GM21447 (cell line): ENCODE measurements at regions not wholly inside any gene's neighbourhood (a gene's known extent, or its start where the extent isn't known, plus 50 kb on each side); places are given as distances from the start of the nearest gene placed in this dataset.

Experiments used
- ATAC-seq: cut with Tn5 transposase; IDR thresholded peaks from one replicate; pipeline ENCODE4 v1.9.1; 2021; ENCODE audit not compliant: unreplicated experiment

GRCh38 chr18:77897606-77898005, 648.0 kb downstream of the GALR1 start:
- ATAC-seq: no peak

GRCh38 chr18:77899972-77900754, 650.5 kb downstream of the GALR1 start:
- peak; percentile 99 for ATAC-seq

DNA sequence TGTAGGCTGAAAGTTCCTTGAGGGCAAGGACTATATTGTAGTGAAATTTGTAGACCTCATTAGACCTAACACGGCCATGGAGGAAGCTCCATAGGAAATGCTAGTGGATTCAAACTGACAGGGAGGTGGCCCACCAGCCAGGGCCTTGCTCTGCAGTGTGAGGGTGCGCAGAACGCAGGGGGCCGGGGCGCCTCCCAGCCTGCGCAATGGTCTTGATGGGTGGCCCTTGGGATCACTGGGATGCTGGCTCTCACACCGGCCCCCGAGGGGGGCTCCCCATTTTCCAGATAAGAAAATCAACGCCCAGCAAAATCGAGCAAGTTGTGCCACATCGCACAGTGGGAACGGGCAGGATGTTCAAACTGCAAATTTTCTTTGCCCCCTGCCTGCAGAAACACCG, 655.4 kb downstream of the GALR1 start:
- ATAC-seq: no peak

DNA sequence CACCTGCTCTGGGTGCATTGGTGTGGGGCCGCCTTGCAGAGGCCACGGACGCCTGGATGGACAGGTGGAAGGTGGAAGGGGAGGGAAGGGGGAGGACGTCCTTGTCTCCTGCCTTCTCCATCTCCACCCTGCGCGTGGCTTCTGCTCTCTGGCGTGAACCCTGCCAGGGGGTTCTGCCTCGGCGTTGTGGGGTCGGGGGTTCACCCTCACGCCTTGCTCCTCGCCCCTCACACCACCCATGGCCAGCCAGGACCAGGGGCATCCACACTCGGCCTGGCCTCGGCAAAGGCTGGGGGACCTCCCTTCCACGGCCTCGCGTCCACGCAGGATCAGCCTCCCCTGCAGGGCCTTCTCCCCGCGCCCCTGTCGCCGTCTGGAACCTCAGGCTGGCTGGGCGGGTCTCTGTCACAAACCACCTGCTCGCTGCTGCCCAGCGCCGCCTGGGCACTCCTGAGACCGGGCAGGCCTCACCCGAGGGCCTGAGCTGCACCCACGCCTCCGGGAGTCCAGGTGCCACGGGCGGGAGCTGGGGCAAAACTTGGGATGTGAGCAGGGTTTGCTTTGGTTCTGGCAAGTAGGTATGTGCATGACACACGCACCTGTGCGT, 655.9 kb downstream of the GALR1 start:
- ATAC-seq: no peak

GRCh38 chr18:77906103-77906892, 656.6 kb downstream of the GALR1 start:
- ATAC-seq: no peak

- no peak for ATAC-seq
Observed at GRCh38 chr18:77910347-77910746, 660.7 kb downstream of the GALR1 start.

- no peak for ATAC-seq
Observed at GRCh38 chr18:77911971-77912605, 662.4 kb downstream of the GALR1 start.

DNA sequence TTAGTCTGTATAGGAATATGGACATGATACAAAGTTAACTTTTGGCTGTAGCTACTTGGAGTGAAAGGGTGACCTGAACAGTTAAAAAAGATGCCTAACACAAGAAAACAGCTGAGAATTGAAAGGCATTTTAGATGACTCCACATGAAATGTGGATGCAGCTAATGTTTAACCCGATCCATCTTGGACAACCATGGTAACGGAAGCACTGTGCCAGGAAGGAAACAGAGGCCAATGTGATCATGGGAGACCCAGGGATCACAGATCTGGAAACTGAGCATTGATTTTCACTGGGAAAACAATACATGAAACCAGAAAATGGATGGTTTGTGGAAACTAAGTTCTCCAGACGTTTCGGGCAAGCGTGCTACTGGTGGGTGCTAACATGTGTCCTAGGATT, 669.1 kb downstream of the GALR1 start:
- no peak for ATAC-seq

GRCh38 chr18:77919923-77920322, 670.3 kb downstream of the GALR1 start:
- no peak for ATAC-seq

DNA sequence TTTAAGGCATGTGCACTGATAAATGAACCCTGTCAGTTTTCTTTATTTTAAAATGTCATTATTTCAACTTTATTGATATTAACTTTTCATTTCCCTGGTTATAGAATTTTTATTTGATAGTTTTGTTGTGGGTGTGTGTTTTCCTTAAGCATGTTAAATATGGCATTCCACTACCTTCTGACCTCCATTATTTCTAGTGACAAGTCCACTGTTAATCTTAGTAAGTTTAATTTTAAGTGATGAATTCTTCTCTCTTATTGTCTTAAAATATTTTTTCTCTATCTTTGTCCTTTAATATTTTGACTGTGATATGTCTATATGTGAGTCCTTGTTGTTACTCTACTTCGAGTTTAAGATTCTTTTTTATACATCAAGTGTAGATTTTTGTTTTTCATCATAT, 685.7 kb downstream of the GALR1 start:
- no peak for ATAC-seq

- no peak for ATAC-seq
Observed at GRCh38 chr18:77940566-77940965, 690.9 kb downstream of the GALR1 start.

DNA sequence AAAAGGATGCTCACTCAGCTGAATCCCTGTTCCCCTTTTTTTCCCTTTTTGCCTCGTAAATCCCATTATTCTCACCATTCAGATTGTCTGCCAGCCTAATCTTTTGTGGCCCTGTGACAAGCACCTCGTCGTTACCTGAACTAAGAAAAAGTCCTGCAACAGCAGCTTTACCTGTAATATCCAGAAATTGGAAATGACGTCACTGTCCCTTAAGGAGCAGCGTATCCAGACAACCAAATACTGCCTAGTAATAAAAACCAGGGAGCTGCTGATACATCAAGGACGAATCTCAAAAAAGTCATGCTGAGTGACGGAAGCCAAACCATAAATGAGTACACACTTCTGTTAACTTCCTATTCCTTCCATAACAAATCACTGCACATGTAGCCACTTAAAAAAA, 694.9 kb downstream of the GALR1 start:
- ATAC-seq: no peak

DNA sequence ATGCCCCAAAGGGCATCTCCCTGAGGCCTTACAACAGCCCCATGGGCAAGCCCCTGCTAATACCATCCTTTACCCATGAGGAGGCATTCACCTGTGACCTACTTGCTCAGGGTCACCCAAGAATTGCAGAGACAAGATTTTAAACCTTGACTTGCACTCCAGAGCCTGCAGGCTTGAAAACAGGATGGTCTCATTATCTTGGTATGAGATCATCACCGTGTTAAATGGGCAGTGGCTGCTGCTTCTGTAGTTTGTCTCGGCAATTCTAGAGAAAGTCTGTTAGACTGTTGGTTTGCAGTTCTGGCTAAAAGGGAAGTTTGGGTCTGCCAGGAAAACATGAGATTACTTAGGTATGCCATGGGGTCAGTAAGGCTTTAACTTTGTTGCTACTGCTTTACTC, 698.9 kb downstream of the GALR1 start:
- ATAC-seq: no peak

DNA sequence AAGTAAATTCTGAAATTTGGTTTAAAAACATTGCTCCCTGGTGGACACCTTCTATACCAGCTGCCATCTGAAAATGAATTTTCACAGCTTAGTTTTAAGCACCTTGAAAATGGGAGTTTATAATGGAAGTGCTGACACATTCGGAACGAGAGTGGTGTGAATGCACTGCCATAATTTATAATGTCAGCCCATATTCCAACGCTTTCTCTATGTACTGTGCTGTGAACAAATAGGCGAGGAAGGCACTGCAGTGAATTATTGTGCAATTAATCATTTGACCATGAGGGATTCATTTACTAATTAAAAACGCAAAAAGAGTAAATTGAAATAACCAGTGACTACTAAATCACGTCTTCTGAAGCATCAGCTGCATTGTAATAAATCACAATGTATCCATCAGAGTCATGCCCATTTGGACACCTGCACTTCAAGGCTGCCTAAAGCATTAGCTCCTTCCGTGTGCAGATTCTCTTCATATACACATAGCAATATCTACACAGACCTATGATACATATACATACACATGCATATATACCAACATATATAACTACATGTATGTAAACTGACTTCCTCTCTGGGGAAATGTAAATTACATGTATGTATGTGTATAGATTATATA, 699.8 kb downstream of the GALR1 start:
- ATAC-seq: no peak

- ATAC-seq: no peak
Observed at GRCh38 chr18:77959248-77959647, 709.6 kb downstream of the GALR1 start.

DNA sequence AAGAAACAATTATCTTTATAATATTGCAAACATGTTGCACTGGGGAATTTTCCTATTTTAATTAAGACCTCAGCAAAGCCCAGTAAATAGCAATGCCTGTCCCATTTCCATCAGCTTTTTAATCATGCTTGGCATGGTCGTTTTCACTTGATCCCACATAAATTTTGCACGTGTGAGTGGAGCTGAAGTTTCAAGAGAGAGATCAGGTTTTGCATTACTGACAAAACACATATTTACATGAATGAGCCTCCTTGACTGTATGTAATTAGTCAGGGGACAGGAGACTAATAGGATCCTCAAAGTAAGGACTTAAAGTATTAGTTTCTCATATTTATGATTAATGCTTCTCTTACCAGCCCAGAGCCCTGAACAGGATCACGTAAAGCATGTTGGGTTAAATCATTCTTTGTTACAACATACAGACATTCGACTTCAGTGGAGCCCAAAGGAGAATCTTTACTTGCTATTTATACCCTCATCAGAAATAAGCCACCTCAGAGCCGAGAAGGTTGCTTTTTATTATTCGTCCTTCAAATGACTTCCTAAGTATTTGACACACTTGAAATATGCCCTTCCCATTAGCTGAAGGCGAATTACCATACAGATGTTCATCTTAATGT, 711.3 kb downstream of the GALR1 start:
- ATAC-seq: no peak

DNA sequence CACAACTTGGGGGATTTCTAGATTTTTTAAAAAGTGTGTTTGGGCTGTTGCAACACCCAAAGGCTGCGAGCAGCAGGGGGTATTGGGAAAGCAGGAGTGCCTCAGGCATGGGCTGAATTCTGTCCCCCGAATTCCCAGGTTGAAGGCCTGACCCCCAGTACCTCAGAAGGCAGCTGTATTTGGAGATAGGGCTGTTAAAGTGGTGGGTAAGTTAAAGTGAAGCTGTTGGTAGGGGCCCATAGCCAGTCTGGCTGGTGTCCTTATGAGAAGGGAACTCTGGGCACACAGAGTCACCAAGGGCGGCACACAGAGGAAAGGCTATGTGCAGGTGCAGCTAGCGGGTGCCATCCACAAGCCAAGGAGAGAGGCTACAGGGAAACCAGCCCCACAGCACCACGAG, 717.4 kb downstream of the GALR1 start:
- ATAC-seq: no peak

DNA sequence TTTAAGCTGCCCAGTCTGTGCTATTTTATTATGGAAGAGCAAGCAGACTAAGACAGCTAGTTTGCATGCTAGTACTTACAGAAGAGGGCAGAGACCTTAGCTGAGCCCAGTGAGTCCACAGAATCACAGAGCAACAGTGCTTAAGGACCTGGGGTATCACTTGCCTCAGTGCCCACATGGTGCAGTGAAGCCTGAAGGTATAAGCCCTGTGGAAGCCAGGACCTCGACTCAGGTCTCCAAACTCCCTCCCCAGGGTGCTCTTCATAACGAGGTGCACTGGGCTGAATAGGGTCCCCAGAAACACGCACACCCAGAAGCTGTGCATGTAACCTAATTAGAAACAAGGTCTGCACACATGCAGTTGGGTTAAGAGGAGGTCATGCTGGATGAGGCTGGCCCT, 718.1 kb downstream of the GALR1 start:
- ATAC-seq: no peak

DNA sequence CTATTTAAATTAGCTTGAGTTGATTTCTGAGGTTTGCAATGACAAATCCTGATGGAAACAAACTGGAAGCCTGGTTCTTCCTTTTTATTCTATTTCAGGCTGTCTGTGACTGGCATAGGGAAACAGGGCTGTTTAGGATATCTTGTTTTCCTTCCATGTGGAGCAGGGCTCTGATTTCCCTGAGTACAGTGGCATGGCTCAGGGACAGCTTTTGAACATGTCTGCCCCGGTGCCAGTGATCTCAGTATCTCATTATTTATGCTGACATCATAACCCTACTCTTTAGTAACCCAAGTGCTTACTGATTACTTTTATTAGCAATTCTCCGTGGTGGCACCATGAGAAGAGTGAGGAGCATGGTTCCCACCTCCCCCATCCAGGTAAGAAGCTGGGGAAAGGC, 720.3 kb downstream of the GALR1 start:
- no peak for ATAC-seq

GRCh38 chr18:77970814-77971213, 721.2 kb downstream of the GALR1 start:
- ATAC-seq: no peak

- no peak for ATAC-seq
Observed at GRCh38 chr18:77973745-77974144, 724.1 kb downstream of the GALR1 start.
